Activated CD4-positive, alpha-beta T cell treated with anti-CD3 and anti-CD28 coated beads, Interleukin-2, Interleukin-6, amounts not matched to agents 100 ng/mL and 50 ng/mL, durations not matched to agents 16 hours and 8 hours (primary cell): ENCODE measurements at regions not wholly inside any gene's neighbourhood (a gene's known extent, or its start where the extent isn't known, plus 50 kb on each side); places are given as distances from the start of the nearest gene placed in this dataset.
"Not testable (repeated sequence)": the region's sequence is repeated elsewhere in the genome, so short reads cannot be mapped to it uniquely, and the experiment has no call there.

Experiments used
- DNase-seq: peaks from one replicate; pipeline ENCODE4 v3.0.0-alpha.2; 2020

GRCh38 chr13:78060966-78061365, 142.3 kb upstream of the EDNRB start:
- no peak for DNase-seq

- not testable (repeated sequence) for DNase-seq
These were observed 138.2 kb upstream of the EDNRB start for GRCh38 chr13:78056865-78057264.

GRCh38 chr13:78054157-78054556, 135.5 kb upstream of the EDNRB start:
- DNase-seq, result no peak

- DNase-seq, result no peak
These were observed 128.5 kb upstream of the EDNRB start for GRCh38 chr13:78047151-78047550.

- no peak for DNase-seq
These were observed 127.7 kb upstream of the EDNRB start for GRCh38 chr13:78046331-78046730.

- DNase-seq, result no peak
These were observed 127.3 kb upstream of the EDNRB start for GRCh38 chr13:78045916-78046315.

- not testable (repeated sequence) for DNase-seq
These were observed 122.7 kb upstream of the EDNRB start for GRCh38 chr13:78041366-78041765.

- no peak for DNase-seq
These were observed 121.7 kb upstream of the EDNRB start for GRCh38 chr13:78040205-78040830.

- DNase-seq, result no peak
These were observed 118.2 kb upstream of the EDNRB start for GRCh38 chr13:78036841-78037240.

GRCh38 chr13:78035500-78035899, 116.9 kb upstream of the EDNRB start:
- no peak for DNase-seq

- DNase-seq, result no peak
These were observed 114.9 kb upstream of the EDNRB start for GRCh38 chr13:78033509-78033908.

GRCh38 chr13:78032132-78032531, 113.5 kb upstream of the EDNRB start:
- DNase-seq, result no peak

- no peak for DNase-seq
These were observed 111.8 kb upstream of the EDNRB start for GRCh38 chr13:78030341-78030896.

- DNase-seq, result no peak
These were observed 111.3 kb upstream of the EDNRB start for GRCh38 chr13:78029901-78030300.

- no peak for DNase-seq
These were observed 110.3 kb upstream of the EDNRB start for GRCh38 chr13:78028960-78029359.

- no peak for DNase-seq
These were observed 106.4 kb upstream of the EDNRB start for GRCh38 chr13:78024996-78025395.

GRCh38 chr13:78022164-78022877, 103.7 kb upstream of the EDNRB start:
- DNase-seq, result peak; percentile 78

- no peak for DNase-seq
These were observed 102.2 kb upstream of the EDNRB start for GRCh38 chr13:78020861-78021260.

- DNase-seq, result no peak
These were observed 97.2 kb upstream of the EDNRB start for GRCh38 chr13:78015782-78016181.

- no peak for DNase-seq
These were observed 93.4 kb upstream of the EDNRB start for GRCh38 chr13:78012046-78012445.

GRCh38 chr13:78004821-78005220, 86.2 kb upstream of the EDNRB start:
- no peak for DNase-seq

GRCh38 chr13:77999746-78000145, 81.1 kb upstream of the EDNRB start:
- DNase-seq, result no peak

- DNase-seq, result no peak
These were observed 75.5 kb upstream of the EDNRB start for GRCh38 chr13:77994166-77994565.

- no peak for DNase-seq
These were observed 72.4 kb upstream of the EDNRB start for GRCh38 chr13:77991003-77991402.

GRCh38 chr13:77989281-77989680, 70.7 kb upstream of the EDNRB start:
- no peak for DNase-seq
